ENCODE measurements at regions not wholly inside any gene's neighbourhood (a gene's known extent, or its start where the extent isn't known, plus 50 kb on each side); places are given as distances from the start of the nearest gene placed in this dataset.

DNA sequence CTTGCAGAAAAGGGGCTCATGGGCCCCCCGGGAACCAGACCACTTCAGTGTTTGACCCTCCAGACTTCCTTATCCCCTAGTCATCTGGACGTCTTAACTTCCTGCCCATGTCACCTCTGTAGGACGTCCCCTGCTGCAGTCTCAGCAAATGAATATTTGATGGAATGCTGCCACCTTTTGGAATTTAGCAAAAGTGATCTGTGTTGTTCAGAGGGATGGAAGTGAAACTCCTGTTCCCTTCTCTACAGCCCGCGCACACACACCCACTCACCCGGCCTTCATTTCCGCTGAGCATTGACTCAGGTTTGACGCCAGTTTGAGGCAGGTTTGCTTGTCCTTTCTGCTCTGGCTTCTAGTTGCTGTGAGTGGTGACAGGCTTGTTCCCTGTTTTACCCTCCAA, 507.2 kb upstream of the EEF2KMT start:
- H3K4me3 Mint-ChIP-seq: no peak overlapping the region

DNA sequence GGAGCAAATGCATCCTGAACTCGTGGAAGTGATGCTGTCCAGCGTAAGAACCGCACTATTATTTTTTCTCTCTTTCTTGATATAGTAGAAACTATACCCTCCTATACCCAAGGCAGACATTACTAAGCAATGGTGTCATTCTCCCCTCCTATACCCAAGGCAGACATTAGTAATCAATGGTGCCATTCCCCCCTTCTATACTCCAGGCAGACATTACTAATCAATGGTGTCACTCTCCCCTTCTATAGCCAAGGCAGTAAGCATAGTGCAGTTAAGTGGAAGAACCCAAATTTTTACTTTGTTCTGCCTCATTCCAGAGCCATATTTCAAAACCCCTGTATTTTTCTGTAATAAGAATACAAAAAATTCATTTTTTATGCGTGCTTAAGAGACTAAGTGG, 506.2 kb upstream of the EEF2KMT start:
- H3K36me3 Mint-ChIP-seq: no peaks in the 10 kb centered on the region
- POLR2A ChIA-PET: no interaction called here
- no peak overlapping the region for H3K27ac Mint-ChIP-seq
- peaks cover 0 to 2% (median 0%) of the 10 kb centered on the region in 5 donors for H3K27me3 Mint-ChIP-seq
- peaks cover 0 to 16% (median 4%) of the 10 kb centered on the region in 9 donors for H3K9me3 Mint-ChIP-seq
- H3K4me3 Mint-ChIP-seq: no peak overlapping the region
- no peaks in the 10 kb centered on the region for H3K4me1 Mint-ChIP-seq
- DNase-seq (no peak), ATAC-seq (no peak)

More for the DNA sequence above, 507.2 kb upstream of the EEF2KMT start:
- Mint-ChIP-seq H3K4me1 (no peaks in the 10 kb centered on the region), H3K27me3 (peaks cover 0 to under 1% (median 0%) of the 10 kb centered on the region in 5 donors), H3K36me3 (no peaks in the 10 kb centered on the region), H3K27ac (no peak overlapping the region), H3K9me3 (peaks cover 0 to 11% (median 3%) of the 10 kb centered on the region in 9 donors)
- DNase-seq: no peak
- ATAC-seq: no peak
- POLR2A ChIA-PET: no interaction called here

DNA sequence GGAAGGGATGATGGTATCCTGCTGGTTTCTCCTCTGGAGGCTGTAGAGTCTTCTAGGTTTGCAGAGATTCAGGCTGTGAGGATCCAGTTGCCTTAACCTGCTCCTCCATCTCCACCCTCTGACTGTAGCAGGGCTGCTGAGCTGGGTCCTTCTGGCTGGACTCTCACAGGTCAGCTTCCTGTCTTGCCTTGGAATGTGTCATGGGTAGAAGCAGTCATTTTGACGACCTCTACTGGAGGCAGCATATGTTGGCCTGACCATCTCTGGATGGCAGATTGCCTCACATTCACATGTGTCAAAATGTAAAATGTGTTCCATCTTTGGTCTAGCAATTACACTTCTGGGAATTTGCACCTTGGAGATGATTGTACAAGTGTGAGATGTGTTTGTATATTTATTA, 504.4 kb upstream of the EEF2KMT start:
- Mint-ChIP-seq H3K9me3 (peaks cover 0 to 16% (median 4%) of the 10 kb centered on the region in 9 donors), H3K27me3 (peaks cover 0 to 2% (median 0%) of the 10 kb centered on the region in 5 donors), H3K4me3 (no peak overlapping the region), H3K36me3 (no peaks in the 10 kb centered on the region), H3K27ac (no peak overlapping the region), H3K4me1 (no peaks in the 10 kb centered on the region)
- DNase-seq: no peak
- POLR2A ChIA-PET: no interaction called here
- no peak for ATAC-seq

DNA sequence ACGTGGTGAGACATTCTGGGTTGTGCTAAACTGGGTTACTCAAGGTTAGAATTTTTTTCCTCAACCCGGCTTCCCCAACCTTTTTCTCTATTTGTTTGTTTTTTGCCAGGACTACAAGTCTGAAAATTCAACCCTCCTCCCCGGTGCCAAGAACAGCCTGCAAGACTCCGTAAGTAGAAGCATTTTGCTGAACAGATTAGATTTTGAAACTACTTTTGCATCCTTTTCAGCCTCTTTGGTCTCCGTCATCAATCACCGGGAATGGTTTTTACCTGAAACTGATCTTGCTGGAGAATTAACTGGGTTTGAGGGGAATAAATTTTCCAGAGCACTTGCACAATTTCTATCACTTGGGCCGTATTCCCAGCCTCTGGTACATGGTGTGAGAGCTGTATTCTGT, 501.2 kb upstream of the EEF2KMT start:
- DNase-seq (no peak), ATAC-seq (no peak)
- POLR2A ChIA-PET: no interaction called here
- peaks cover 0 to 16% (median 5%) of the 10 kb centered on the region in 9 donors for H3K9me3 Mint-ChIP-seq
- H3K36me3 Mint-ChIP-seq: no peaks in the 10 kb centered on the region
- no peaks in the 10 kb centered on the region for H3K4me1 Mint-ChIP-seq
- no peak overlapping the region for H3K4me3 Mint-ChIP-seq
- no peak overlapping the region for H3K27ac Mint-ChIP-seq
- peaks cover 0 to 12% (median 0%) of the 10 kb centered on the region in 5 donors for H3K27me3 Mint-ChIP-seq

DNA sequence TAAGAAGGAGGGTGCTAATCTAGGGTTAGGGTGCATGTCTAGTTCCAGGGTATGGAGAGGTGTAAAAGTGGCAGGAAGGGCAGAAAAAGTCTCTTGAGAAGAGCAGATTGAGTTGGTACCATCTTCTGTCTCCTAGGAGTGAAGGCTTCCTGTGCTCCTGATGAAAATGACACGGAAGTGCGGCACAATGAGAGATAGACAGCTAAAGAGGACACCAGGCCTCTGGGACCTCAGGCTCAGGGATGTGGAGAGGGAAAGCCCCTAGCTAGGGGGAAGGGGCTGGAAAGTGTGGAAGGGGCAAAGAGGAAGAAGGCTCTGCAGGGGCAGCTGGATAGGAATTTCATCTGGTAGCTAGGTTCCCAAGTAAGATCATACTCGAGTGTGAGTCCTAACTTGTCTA, 498.3 kb upstream of the EEF2KMT start:
- Mint-ChIP-seq H3K27me3 (peaks cover 0 to 14% (median 0%) of the 10 kb centered on the region in 5 donors), H3K27ac (no peak overlapping the region), H3K4me3 (no peak overlapping the region), H3K36me3 (no peaks in the 10 kb centered on the region), H3K4me1 (no peaks in the 10 kb centered on the region), H3K9me3 (peaks cover 0 to 10% (median 4%) of the 10 kb centered on the region in 9 donors)
- DNase-seq: no peak
- POLR2A ChIA-PET: no interaction called here
- ATAC-seq: no peak

DNA sequence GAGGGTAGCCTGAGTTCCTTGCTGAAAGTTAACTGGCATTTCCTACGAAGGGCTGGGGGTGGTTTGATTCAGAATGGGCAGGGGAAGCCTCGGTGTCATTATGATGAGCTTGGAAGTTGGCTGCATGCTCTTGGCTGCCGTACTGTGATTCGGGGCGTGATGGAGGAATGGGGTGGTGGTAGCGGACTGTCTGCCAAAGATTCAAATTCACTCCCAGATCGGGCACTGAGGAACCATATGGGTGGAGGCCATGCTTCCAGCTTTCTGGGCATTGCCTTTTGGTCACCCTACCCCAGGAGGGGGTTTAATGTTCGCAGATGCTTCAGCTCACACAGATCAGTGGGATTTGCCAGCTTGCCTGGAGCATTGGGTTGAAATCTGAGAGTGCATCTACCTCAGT, 492.8 kb upstream of the EEF2KMT start:
- H3K9me3 Mint-ChIP-seq: peaks cover 0 to 5% (median 0%) of the 10 kb centered on the region in 9 donors
- DNase-seq (no peak), ATAC-seq (no peak)
- no peak overlapping the region for H3K4me3 Mint-ChIP-seq
- peaks cover 0 to 6% (median 4%) of the 10 kb centered on the region in 5 donors for H3K27me3 Mint-ChIP-seq
- POLR2A ChIA-PET: no interaction called here
- no peaks in the 10 kb centered on the region for H3K36me3 Mint-ChIP-seq
- H3K27ac Mint-ChIP-seq: no peak overlapping the region
- H3K4me1 Mint-ChIP-seq: no peaks in the 10 kb centered on the region

DNA sequence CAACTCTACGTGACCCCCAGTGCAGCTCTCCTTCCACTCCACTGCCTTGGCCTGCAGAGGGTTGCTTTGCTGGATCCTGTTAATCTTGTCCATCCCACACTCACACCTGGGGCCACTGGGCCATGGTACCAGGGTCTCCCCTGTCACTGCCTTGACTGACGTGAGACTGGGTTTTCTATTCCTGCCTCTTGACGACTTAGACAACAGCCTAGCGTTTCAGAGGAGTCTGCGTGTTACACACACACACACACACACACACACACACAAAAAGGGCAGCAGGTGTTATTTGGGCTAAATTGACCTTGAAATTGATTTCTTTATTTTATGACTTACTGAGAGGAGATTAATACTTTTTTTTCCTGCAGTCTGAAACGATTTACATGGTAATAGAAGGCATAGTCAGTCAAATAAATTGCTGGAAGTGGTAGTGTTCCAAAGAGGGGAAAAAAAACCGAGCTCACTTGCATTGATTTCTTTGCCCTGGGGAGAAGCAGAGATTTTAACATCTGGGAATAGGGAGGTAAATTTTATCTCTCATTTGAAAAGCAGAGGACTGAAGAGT, 492.3 kb upstream of the EEF2KMT start:
- ATAC-seq: no peak
- Mint-ChIP-seq H3K4me3 (no peak overlapping the region), H3K36me3 (no peaks in the 10 kb centered on the region), H3K4me1 (no peaks in the 10 kb centered on the region), H3K27ac (peak overlapping the region in 1 of 10 donors; percentile 45), H3K27me3 (peaks cover 0 to 9% (median 4%) of the 10 kb centered on the region in 5 donors), H3K9me3 (peaks cover 0 to 5% (median 0%) of the 10 kb centered on the region in 9 donors)
- POLR2A ChIA-PET: no interaction called here
- DNase-seq: no peak

DNA sequence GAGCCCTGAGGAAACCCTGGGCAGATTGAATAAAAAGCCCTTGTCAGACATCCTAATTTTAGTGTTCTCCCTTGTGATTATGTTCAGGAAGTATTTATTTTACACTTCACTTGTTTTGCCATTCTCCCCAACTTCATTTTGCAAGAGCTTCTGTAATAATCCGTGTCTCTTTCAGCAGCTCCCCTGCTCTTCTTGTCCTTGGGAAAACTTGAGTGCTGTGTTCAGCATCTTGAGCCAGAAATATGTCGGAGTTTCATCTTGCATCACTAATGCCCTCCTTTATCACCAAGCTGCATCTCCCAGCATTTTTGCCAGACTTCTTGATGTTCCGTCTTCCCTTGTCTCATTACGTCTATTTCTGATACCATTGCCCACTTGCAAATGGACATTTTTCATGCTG, 486.5 kb upstream of the EEF2KMT start:
- no peak for ATAC-seq
- peaks cover 0 to 17% (median 4%) of the 10 kb centered on the region in 5 donors for H3K27me3 Mint-ChIP-seq

DNA sequence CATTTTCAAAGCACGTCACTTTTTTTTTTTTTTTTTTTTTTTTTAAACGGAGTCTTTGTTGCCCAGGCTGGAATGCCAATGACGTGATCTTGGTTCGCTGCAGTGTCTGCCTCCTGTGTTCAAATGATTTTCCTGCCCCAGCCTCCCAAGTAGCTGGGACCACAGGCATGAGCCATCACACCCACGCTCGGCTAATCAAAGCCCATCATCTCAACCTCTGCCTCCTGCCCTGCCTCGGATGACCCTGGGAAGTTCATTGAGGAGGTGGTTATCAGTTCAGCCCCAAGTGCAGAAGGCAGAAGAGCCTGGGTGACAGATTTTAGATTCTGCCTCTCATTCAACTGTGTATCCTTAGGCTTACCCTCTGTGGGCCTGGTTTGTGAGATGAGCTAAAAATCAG, 484.9 kb upstream of the EEF2KMT start:
- Mint-ChIP-seq H3K27me3 (peaks cover 0 to 17% (median 4%) of the 10 kb centered on the region in 5 donors), H3K9me3 (peaks cover 0 to 4% (median 0%) of the 10 kb centered on the region in 9 donors), H3K4me3 (no peak overlapping the region), H3K36me3 (no peaks in the 10 kb centered on the region), H3K4me1 (peaks cover 0 to 3% (median 0%) of the 10 kb centered on the region in 4 donors), H3K27ac (no peak overlapping the region)
- POLR2A ChIA-PET: no interaction called here
- ATAC-seq: no peak
- no peak for DNase-seq

More for the DNA sequence above, 486.5 kb upstream of the EEF2KMT start:
- Mint-ChIP-seq H3K36me3 (no peaks in the 10 kb centered on the region), H3K4me1 (peaks cover 0 to 3% (median 0%) of the 10 kb centered on the region in 4 donors), H3K27ac (no peak overlapping the region), H3K4me3 (no peak overlapping the region), H3K9me3 (peaks cover 0 to 7% (median 0%) of the 10 kb centered on the region in 9 donors)
- DNase-seq: no peak
- POLR2A ChIA-PET: no interaction called here

DNA sequence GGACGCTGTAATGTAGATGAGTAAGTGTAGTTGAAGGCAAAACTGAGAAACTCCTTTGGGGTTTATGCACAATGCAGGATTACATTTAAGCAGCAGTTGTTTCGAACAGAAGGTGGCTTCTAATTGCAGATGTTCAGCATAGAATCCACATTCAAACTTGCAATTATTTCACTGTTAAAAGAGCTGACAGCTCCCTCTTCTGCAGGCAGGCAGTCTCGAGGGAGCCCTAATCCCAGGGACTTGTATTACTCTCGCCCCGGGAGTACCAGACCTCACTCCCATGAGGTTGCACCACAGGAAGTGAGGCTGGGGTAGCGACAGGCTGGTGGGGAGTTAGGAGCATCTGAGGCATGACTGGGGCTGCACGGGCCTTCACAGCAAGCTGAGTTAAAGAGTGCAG, 484.3 kb upstream of the EEF2KMT start:
- ATAC-seq (no peak), DNase-seq (no peak)
- H3K27me3 Mint-ChIP-seq: peaks cover 0 to 22% (median 2%) of the 10 kb centered on the region in 5 donors
- POLR2A ChIA-PET: no interaction called here
- no peaks in the 10 kb centered on the region for H3K36me3 Mint-ChIP-seq
- peak overlapping the region in 1 of 10 donors; percentile 53 for H3K27ac Mint-ChIP-seq
- H3K4me3 Mint-ChIP-seq: no peak overlapping the region
- H3K4me1 Mint-ChIP-seq: peaks cover 0 to 3% (median 0%) of the 10 kb centered on the region in 4 donors
- H3K9me3 Mint-ChIP-seq: peaks cover 0 to 4% (median 0%) of the 10 kb centered on the region in 9 donors

DNA sequence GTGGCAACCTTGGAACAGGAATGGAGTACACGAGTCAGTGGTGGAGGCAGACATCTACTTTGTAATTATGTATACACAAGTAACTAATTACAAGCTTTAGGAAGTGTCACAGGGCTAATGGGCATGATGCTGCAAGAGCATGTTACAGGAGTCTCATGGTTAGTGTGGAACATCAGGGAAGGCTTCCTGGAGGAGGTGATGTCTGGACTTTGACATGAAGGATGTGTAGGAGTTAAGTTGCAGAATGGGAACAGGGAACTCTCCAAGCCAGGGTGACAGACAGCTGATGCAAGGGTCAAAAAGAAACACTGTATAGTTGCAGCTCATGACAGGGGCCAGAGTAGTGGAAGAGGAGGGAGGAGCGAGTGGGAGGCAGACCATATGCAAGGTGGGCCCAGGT, 483.8 kb upstream of the EEF2KMT start:
- H3K4me3 Mint-ChIP-seq: no peak overlapping the region
- POLR2A ChIA-PET: no interaction called here
- peaks cover 0 to 4% (median 0%) of the 10 kb centered on the region in 9 donors for H3K9me3 Mint-ChIP-seq

DNA sequence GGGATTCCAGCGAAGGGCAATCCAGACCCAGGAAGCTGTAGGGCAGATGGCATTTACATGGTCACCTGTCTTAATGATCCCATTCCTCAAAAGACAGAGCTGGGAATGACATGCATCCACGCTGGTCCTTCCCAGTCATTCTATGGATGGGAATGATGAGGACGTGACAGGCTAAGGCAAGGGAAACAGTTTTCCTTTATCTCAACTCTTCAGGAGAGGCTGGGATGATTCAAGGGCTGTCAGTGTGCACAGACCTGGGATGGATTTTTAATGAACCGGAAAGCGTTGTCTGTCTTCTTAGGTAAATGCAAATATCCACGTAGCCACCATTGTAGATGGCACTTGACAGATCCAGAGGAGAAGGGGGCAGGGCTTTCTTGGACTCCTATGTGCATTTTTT, 483.2 kb upstream of the EEF2KMT start:
- POLR2A ChIA-PET: no interaction called here
- H3K4me1 Mint-ChIP-seq: peaks cover 0 to 3% (median 0%) of the 10 kb centered on the region in 4 donors
- no peak for ATAC-seq

More for the DNA sequence above, 483.8 kb upstream of the EEF2KMT start:
- Mint-ChIP-seq H3K27me3 (peaks cover 0 to 22% (median 2%) of the 10 kb centered on the region in 5 donors), H3K36me3 (no peaks in the 10 kb centered on the region), H3K27ac (no peak overlapping the region), H3K4me1 (peaks cover 0 to 3% (median 0%) of the 10 kb centered on the region in 4 donors)
- DNase-seq (no peak), ATAC-seq (no peak)

DNA sequence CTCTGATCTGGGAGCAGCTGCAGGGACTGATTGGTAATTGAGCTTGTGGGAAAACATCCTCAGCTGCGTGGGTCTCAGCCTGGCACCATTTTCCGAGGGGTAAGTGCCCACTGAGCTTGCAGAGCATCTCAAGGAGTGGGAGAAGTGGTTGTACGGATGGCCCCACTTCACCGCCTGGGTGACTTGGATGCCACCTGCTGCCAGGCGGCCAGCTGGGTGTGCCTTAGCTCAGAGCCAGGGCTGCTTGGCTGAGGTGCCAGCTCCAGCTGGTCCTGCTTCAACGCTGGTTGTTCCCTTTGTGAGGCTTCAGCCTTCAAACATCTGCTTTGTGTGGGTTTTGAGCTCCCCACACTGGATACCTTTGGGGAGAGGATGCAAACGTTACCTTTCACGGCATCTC, 482.7 kb upstream of the EEF2KMT start:
- DNase-seq (no peak), ATAC-seq (no peak)
- H3K27me3 Mint-ChIP-seq: peaks cover 0 to 22% (median 2%) of the 10 kb centered on the region in 5 donors
- POLR2A ChIA-PET: no interaction called here
- H3K4me1 Mint-ChIP-seq: peaks cover 0 to 3% (median 0%) of the 10 kb centered on the region in 4 donors
- no peak overlapping the region for H3K27ac Mint-ChIP-seq
- H3K9me3 Mint-ChIP-seq: peaks cover 0 to 4% (median 0%) of the 10 kb centered on the region in 9 donors
- no peak overlapping the region for H3K4me3 Mint-ChIP-seq
- no peaks in the 10 kb centered on the region for H3K36me3 Mint-ChIP-seq

More for the DNA sequence above, 483.2 kb upstream of the EEF2KMT start:
- Mint-ChIP-seq H3K4me3 (no peak overlapping the region), H3K9me3 (peaks cover 0 to 4% (median 0%) of the 10 kb centered on the region in 9 donors), H3K36me3 (no peaks in the 10 kb centered on the region), H3K27ac (no peak overlapping the region), H3K27me3 (peaks cover 0 to 22% (median 2%) of the 10 kb centered on the region in 5 donors)
- no peak for DNase-seq

DNA sequence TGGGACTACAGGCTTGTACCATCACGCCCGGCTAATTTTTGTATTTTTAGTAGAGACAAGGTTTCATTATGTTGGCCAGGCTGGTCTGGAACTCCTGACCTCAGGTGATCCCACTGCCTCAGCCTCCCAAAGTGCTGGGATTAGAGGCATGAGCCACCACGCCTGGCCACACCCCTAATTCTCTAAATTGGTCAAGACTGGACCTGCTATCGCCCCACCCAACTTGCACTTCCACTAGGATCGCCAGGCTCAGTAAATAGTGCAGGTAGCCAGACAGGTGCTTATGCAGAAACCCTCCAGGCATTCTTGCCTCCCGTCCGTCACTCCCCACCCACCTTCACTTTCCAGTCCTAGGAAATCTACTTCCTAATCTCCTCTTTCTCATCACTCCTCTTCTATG, 481.4 kb upstream of the EEF2KMT start:
- Mint-ChIP-seq H3K27me3 (peaks cover 0 to 22% (median 0%) of the 10 kb centered on the region in 5 donors), H3K27ac (peak overlapping the region in 1 of 10 donors; percentile 57), H3K4me1 (peaks cover 0 to 3% (median 0%) of the 10 kb centered on the region in 4 donors), H3K9me3 (peaks cover 0 to 4% (median 0%) of the 10 kb centered on the region in 9 donors), H3K36me3 (no peaks in the 10 kb centered on the region), H3K4me3 (no peak overlapping the region)
- DNase-seq: no peak
- POLR2A ChIA-PET: no interaction called here
- ATAC-seq: no peak

Measured in naive thymus-derived CD8-positive, alpha-beta T cell (primary cell).